H4 (cell line): ENCODE measurements at regions not wholly inside any gene's neighbourhood (a gene's known extent, or its start where the extent isn't known, plus 50 kb on each side); places are given as distances from the start of the nearest gene placed in this dataset.
"Not testable (repeated sequence)": the region's sequence is repeated elsewhere in the genome, so short reads cannot be mapped to it uniquely, and the experiment has no call there.

Experiments used
- DNase-seq: peaks from one replicate; pipeline ENCODE4 v3.0.0-alpha.2; 2015; ENCODE audit warnings: low spot score

DNA sequence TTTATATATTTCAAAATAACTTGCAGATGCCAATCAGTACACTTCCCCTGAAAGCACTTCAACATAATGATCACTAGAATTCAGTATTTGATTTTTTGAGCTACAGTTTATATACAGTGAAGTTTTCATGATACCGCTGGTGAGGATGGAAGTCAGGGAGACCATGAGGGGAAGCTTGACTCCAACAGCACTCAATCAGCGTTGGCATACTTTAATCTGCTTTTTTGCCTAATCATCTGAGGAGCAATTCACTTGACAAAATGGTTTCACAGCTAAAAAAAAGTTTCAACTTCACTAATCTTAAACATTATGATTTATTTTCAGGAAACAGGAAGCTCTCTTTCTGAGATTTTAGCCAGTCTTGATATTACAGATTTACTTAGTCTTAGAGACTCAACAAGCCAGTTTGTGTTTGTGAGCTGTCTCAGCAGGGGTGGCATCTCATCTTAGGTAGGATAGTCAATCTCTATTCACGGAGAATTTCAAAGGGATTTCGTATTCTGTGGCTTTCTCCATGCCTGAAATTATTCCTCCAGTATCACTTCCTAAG, 111.4 kb upstream of the ARRDC3 start:
- no peak for DNase-seq

- no peak for DNase-seq
Measured at GRCh38 chr5:91493086-91493485, 110.0 kb upstream of the ARRDC3 start.

DNA sequence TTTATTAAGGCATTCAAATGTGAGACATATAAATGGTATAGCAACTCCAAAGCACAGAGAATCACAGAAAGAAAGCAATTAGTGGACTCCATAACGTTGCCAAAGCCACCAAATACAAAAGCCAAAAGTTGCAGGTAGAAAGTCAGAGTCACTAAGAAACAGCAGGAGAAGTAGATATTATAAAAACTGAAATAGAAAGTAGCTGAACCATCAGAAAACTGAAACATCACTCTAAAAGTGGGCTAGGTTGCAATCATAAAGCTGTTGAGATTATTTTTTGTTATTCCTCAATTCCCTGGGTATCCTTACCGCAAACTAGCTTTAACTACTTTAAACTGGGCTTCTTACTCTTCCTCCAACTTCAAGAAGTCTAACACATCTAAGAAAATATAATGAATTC, 108.1 kb upstream of the ARRDC3 start:
- DNase-seq, result no peak

DNA sequence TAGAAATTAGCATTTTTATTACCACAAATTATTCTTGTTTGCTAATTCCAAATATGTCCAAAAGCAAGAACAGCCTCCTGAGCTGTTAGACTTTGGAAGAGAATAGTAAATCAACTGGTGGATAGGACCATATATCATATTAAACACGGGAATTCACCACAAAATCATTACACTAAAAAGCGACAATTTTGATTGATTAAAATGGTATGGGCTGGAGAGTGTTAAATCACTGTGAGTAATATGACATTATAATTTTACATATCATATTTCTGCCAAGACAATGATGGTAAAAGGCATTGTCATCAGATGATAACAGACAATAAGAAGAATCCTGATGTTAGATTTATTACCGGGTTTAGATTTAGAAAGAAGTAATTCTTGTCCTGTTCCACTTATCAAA, 107.2 kb upstream of the ARRDC3 start:
- DNase-seq, result no peak

GRCh38 chr5:91487420-91487819, 104.3 kb upstream of the ARRDC3 start:
- no peak for DNase-seq

DNA sequence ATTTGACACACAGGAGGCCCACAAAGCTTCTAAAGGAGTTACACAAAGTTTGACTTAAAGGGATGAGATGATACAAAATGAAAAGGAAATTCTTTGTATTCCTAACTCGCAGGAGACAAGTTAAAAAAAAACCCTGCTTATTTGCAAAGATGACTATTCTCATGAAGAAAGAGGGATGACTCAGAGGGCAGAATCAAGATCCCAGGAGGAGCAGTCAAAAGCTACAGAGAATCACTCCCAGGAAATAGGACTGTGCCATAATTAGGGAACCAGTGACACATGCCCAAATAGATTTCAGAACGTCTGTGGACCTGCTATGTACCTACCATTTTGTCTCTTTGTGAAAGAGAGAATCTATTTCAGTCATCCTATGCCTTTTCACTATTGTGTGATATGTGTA, 103.5 kb upstream of the ARRDC3 start:
- no peak for DNase-seq

GRCh38 chr5:91484662-91485061, 101.5 kb upstream of the ARRDC3 start:
- no peak for DNase-seq

DNA sequence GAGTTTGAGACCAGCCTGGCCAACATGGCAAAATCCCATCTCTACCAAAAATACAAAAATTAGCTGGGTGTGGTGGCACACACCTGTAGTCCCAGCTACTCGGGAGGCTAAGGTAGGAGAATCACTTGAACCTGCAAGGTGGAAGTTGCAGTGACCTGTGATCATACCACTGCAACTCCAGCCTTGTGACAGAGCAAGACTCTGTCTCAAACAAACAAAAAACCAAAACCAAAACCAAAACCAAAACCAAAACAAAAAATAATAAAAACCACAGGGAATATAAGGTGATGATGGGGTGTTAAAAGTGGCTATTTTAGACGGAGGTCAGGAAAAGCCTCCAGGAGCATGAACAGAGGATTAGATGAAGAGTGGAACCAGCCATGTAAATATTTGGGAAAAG, 96.3 kb upstream of the ARRDC3 start:
- DNase-seq, result not testable (repeated sequence)

GRCh38 chr5:91478096-91478495, 95.0 kb upstream of the ARRDC3 start:
- no peak for DNase-seq

DNA sequence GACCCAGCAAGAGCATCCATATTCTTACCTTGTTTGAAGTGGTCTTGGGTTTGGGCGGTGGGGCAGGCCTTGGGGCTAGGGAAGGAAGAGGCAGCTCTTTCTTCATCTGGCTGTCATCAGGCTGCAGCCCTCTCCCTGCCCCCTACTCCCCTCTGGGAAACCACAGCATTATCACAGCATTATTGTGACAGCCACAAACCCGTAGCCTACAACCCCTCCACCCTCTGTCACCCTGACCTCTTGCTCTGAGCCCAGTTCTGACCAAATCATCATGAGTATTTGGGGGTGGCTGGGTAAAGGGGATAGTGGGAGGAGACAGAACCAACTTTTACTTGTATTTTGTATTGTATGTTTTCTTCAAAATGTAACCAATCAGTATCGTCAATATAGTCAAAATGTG, 94.3 kb upstream of the ARRDC3 start:
- no peak for DNase-seq

DNA sequence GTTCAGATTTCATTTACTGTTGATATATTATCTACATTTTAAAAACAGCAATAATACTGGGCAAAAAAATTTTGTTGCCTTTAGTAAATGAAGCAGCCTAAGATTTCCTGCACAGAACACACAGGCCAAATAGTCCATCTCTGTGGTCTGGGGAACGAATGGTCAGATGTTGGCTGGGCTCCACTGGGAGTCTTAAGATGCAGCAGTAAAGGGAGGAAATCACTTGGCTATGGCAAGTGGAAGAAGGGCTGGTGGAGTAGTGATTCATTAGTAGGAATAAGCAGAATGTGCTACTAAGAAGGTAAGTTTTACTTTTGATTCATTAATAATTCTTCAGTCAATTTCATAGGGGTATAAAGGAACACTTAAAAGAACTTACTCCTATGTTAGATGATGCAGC, 91.1 kb upstream of the ARRDC3 start:
- no peak for DNase-seq

DNA sequence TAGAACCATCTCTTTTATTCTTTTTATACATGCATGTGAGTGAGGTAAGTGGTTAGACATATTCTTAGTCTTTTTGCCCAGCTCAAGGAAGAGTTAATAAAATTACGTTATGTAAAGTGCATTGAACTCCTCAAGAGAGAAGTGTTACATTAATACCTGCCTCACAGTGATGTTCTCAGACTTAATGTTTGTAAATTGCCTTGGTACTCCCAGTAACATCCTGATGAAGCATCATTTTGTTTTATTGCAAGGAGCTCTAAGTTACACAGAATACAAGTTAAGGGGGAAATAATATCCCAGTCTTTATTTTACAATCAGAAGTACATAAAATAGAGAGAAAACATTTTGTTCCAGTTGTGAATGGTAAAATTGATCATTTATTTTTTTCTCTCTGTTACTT, 89.5 kb upstream of the ARRDC3 start:
- DNase-seq, result no peak

- DNase-seq, result no peak
Measured at GRCh38 chr5:91469517-91470165, 86.5 kb upstream of the ARRDC3 start.

DNA sequence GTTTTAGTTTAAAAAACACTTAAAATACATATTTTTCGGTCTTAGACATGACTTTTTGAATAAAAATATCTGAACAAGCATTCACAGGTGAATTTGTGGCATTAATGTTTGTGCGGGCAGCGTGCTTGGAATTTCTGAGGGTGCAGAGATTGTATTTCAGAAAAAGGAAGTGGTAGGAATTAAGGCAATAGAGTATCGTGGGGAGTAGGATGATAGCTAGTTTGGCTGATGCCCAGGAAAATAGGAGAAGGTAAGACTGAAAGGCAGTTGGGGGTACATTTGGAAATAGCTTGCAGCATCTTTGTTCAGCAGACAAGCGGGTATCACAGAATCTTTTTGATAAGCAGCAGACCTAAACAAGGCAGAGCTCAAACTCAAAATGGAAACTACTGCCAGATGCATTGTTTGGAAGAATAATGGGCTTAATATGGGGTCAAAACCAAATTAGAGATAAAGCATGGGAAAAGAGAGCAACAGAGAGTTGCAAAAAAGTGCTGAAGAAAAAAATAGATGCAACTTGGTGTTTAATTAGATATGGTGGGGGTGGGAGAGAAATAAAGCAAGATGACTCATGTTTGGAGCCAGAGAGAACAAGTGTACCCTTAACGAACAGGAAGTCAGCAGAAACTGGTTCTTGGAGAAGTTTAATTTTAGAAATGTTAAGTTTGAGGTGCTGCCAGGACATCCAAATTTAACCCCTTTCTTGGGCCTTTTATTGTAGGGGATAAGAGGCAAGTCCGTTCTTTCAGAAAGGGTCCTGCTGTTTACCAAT, 85.7 kb upstream of the ARRDC3 start:
- DNase-seq, result peak; percentile 15

- no peak for DNase-seq
Measured at GRCh38 chr5:91464886-91465646, 81.9 kb upstream of the ARRDC3 start.

DNA sequence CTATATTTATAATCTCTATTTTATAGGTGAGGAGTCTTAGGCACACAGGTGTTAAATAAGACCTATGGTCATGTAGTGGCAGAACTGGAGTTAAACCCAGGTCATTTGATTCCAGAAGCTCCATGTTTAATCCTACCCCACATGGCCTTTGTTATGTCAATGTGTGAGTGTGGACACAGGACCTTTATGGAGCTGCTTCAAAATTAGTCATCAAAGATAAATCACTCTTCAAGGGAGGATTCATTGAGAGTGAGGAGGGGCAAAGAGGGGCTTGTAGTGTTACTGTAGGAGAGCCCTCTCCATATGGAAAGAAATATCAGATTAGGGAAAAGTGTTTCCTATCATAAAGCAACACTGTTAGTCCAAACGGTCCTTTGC, 74.6 kb upstream of the ARRDC3 start:
- DNase-seq, result no peak

DNA sequence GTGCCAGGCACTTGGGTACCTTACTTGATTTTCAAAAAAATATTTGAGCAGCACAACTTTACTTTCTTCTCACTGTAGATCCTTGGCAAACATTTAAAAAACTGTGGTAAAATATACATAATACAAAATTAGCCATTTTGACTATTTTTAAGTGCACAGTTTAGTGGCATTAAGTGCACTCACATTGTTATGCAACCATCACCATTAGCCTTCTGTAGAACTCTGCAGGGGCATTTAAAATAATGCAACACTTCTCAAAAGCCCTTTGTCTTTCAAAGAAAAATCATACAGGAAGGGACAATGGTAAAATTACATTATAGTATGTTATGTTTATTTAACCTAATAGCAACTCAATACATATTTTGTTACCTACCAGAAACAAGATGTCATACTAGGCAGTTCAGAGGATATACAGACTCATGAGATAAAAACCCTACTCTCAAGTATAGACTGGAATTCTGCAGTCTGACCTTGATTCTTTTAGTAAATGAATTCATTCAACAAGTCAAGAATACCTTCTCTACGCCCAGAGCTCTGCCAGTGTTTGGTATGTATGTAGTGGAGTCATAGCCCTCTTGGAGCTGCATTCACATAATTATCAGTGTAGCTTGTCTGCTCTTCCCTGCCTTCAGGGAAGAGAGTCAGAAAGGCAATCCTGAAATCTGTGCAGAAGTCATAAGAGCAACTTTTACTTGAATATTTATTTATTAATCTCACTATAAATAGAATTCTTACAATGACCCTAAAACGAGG, 74.0 kb upstream of the ARRDC3 start:
- DNase-seq, result no peak

- DNase-seq, result no peak
Measured at GRCh38 chr5:91449083-91449482, 66.0 kb upstream of the ARRDC3 start.

DNA sequence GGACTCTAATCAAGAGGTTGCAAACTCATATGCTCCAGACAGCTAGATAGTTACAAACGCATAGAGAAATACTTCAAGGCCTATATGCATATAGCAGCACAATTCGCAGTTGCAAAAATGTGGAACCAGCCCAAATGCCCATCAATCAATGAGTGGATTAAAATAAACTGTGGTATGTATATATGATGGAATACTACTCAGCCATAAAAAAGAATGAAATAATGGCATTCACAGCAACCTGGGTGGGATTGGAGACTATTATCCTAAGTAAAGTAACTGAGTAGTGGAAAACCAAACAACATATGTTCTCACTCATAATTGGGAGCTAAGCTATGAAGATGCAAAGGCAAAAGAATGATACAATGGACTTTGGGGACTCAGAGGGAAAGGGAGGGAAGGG, 65.0 kb upstream of the ARRDC3 start:
- DNase-seq, result not testable (repeated sequence)

DNA sequence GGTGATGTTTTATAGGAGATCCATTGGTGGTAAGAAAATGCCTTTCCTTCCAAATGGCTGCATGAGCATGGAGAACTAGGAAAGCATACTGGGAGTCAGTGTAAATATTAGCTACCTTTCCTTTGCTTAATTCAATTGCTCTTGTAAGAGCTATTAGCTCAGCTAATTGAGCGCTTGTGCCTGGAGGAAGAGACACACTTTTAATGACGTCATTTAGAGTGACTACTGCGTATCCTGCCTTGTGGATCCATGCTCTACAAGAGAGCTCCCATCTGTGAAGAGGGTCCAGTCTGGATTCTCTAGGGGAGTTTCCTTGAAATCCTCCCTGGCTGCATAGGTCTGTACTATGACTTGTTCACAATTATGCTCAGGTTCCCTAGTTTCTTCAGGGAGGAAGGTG, 63.8 kb upstream of the ARRDC3 start:
- DNase-seq, result not testable (repeated sequence)

DNA sequence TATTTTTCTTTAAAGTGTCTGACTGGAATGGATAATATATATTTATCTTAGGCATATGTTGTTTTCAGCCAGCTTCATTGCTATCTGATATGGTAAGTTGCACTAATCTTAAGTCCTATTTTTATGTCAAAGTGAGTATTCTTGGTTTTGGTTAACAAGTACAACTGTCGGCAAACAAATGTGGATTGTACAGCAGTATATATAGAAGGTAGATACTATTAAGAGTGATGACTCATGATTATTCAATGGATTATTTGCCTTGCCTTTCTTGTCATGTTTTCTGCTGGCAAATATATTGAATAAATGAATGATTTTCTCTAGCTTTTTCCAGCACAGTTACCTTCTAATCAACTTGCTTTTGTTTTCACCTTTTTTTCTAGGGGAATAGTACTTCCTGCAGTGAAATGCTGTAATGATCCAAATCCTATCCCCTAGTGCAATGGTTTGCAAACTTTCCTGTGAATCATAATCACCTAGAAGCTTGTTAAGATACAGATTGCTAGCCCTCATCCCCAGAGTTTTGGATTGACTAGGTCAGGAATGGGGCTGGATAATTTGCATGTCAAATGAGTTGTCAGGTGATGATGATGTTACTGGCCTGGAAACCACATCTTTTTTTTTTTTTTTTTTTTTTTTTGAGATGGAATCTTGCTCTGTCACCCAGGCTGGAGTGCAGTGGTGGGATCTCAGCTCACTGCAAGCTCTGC, 60.8 kb upstream of the ARRDC3 start:
- DNase-seq, result no peak
